GM19025 (cell line): ENCODE measurements at regions not wholly inside any gene's neighbourhood (a gene's known extent, or its start where the extent isn't known, plus 50 kb on each side); places are given as distances from the start of the nearest gene placed in this dataset.

ENCODE experiments used
- ATAC-seq: cut with Tn5 transposase; IDR thresholded peaks from one replicate; pipeline ENCODE4 v1.9.1; 2021; ENCODE audit warnings: mild to moderate bottlenecking, low read depth, moderate library complexity; ENCODE audit not compliant: unreplicated experiment

- no peak for ATAC-seq
These were observed 71.0 kb downstream of the TMPRSS5 start for GRCh38 chr11:113634940-113635575.

DNA sequence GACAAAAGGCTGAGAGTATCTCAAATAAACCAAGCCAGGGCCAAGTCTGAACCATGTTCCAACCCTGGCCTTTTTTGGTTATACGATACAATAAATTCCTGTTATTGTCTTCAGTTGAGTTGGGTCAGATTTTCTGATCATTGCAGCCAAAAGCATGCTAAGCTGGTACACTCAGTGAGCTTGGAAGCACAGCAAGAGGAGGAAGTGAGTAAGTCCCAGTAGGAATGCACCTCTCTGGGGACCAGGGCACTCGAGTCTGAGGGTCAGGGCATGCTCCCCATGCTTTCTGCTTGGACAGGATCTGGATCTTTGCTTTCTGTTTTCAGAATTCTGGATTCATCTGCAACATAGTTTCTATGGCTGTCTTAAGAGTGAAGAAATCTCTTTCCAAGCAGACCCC lies 73.1 kb downstream of the TMPRSS5 start:
- ATAC-seq = no peak

- no peak for ATAC-seq
These were observed 76.5 kb downstream of the TMPRSS5 start for GRCh38 chr11:113629562-113629961.

DNA sequence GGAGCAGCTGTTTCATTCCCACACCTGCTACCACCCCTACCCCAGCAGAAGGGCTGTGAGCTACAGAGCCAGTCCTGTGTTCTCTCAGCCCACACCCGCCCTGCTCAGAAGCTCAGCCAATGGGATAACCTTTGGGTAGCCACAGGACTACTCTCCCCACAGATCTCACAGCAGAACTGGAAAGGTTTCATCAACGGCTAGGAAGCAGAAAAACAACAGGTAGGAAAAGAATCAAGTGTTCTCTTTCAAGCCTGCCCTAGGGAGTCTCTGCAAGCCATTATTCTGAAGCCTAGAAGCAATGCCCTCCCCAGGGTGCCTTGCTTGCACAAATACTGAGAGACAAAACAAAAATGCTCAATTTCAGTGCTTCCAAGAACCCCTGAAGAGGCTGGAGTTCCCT lies 77.2 kb downstream of the TMPRSS5 start:
- no peak for ATAC-seq

GRCh38 chr11:113627946-113628345 lies 78.2 kb downstream of the TMPRSS5 start:
- no peak for ATAC-seq

GRCh38 chr11:113627297-113627696 lies 78.8 kb downstream of the TMPRSS5 start:
- no peak for ATAC-seq

DNA sequence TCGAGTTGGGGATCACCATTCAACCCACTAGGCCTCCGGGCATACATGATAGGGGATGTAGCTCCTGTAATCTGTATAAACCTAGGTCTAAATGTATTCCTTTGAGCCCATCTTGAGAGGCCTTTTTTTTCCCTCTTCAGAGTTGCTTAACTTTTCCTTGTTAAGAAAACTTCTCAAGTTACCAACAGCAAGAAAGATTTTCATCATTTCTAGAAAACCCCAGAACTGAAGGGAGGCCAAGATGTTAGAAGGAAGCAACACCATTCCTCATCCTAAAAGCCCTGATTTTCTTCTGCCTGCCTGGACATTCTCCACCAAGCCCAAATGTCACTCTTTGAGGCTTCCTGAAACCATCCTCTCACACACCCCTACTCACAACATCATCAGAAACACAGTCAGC lies 79.4 kb downstream of the TMPRSS5 start:
- no peak for ATAC-seq

GRCh38 chr11:113623114-113623513 lies 83.0 kb downstream of the TMPRSS5 start:
- ATAC-seq = no peak

- no peak for ATAC-seq
These were observed 87.7 kb downstream of the TMPRSS5 start for GRCh38 chr11:113618360-113618759.

DNA sequence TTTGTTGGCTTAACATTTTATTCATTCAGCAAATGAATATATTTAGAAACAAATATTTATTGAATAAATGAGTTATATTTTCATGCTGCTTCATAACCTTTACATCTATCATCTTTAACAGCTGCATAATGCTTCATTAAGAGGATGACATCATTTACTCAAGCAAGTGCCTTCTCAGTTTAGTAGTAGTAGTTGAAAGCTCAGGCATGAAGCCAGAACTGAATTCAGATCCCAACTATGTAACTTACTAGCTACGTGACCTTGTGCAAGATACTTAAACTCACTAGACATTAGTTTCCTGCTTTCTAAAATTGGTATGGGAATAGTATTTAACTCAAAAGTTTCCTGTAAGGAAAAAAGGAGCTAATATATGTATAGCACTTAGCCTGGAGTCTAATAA lies 90.3 kb downstream of the TMPRSS5 start:
- no peak for ATAC-seq

DNA sequence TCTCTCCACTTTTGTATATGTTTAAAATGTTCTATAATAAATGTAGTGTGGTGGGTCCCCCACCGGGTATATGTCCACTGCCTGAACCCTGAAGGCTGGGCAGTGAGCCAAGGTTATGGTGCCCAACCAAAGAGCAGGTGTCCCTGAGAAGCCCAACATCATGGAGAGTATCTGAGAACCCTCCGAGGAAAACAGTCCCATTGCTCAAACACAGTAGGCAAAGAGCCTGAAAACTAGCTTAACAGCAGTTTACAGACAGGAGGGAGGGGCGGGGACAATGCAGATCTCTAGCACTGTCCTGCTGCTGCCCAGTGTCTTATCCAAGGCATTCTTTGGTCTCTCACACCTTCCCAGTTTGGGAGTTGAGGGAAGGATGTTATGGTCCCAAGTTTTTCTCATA lies 91.0 kb downstream of the TMPRSS5 start:
- ATAC-seq = no peak

DNA sequence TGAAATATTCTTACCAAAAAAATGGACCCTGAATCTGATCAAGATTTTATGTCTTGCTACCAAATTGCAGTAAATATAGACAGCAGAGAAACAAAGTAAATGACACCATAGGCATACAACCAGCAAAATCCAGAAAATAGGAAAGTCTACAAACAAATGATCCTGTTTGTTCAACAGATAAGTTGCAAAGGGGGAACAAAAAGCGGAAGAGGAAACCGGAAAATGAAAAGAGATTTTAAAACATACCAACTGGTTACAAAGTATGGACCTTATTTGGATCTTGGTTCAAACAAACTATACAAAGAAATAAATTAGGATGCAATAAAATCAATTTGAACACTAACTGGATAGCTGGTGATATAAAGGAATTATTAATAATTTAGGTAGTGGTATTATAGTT lies 92.0 kb downstream of the TMPRSS5 start:
- ATAC-seq = no peak

DNA sequence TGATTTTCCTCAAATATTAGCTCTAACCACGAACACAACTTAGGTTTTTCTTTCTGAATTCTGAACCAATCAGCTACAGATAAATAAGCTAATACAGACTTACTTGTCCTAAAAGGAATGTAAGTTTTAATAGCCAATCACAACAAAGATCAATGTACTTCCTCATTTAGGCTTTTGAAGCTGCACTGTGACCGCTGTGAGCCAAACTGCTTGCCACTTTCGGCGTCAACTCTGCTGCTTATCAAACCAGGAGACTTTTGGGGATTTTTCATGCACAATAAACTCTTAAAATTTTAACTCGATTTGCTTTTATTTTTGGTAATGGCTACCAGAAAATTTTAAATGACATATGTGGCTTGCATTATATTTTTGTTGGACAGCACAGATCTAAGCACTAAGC lies 92.5 kb downstream of the TMPRSS5 start:
- ATAC-seq = no peak

DNA sequence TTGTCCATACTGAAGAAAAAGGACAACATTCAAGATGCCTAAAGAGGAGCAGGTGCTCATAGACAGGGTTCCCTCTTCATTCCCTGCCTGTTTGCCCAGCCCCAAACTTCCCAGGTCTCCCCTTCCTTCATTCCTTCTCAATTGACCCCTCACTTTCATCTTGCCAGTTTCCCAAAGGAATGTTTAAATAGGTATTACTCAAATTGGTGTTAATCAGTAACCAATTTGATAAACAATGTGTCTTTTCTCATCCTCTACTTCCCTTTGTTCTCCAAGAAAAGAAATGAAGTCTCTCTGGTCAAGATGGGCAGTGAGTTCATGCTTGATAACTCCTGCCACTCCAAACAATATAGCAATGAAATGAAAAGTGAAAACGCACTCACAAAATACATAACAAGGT lies 101.9 kb downstream of the TMPRSS5 start:
- ATAC-seq = no peak

GRCh38 chr11:113603277-113604059 lies 102.6 kb downstream of the TMPRSS5 start:
- no peak for ATAC-seq

GRCh38 chr11:113602483-113602882 lies 103.6 kb downstream of the TMPRSS5 start:
- ATAC-seq = no peak

GRCh38 chr11:113596658-113597057 lies 109.5 kb downstream of the TMPRSS5 start:
- ATAC-seq = no peak

- ATAC-seq = no peak
These were observed 110.1 kb downstream of the TMPRSS5 start for GRCh38 chr11:113595810-113596594.

DNA sequence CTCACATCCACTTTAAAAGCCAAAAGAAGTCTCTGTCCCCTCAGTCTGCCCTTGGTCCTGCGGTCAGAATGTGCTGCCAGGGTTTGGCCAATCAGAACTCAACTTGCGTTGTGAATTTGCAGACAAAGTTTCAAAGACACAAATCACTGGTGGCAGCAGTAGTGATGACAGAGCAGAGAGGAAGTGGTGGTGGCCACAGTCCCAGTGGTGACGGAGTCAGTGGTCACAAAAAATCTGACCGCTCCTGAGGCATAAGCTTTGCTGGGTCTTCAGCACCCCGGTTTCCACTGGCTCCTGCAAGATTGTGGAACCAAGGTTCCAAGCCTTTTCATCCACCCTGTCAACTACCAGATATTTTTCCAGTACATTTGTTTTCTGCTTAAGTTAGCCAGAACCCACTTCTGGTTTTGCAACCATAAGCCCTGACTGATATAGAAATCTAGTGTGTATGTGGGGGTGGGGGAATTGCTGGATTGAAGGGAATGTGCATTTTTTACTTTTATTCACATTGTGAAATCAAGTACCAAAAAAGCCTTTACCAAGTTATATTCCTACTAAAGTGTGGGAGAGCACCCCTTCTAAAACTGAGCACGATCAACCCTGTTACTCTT lies 112.3 kb downstream of the TMPRSS5 start:
- ATAC-seq = no peak

DNA sequence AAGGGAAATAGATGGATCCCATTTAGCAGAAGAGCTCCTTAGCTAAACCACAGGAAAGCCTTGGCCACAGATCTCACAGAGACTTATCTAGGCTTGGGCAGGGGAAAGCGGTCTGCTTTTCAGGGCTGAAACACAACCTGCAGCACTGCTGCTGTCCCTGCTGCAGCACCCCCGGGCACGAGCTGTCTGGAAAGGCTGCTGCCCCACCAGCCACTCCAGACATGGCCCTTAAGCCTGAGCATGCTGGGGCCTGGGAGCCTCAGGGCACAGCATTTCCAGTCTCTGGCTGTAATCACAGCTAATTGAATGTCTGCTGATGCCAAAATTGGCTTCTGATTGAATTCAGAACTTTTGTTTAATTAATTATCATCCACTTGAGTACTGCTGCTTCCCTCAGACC lies 115.0 kb downstream of the TMPRSS5 start:
- ATAC-seq = no peak

DNA sequence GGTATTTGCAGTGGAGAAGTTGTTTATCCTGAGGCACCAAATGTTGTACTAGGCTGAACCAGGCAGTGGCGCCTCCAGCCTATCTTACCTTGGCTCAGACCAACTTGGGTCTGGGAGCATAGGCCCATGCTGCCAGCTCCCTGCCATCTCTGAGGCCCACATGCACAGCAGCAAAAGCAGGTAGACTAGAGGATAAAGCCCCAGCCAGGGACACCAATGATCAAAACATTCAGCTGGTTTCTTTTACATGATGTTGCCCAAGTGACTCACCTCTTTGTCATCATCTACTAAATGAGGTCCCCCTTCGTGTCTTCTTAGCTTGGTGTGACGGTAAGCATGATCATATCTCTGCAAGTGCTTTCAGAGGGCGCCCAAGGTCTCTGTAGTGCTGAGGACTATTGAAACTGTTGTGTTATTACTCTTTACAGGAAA lies 112.1 kb upstream of the DRD2 start:
- peak; percentile 80 for ATAC-seq
